ENCODE measurements at regions not wholly inside any gene's neighbourhood (a gene's known extent, or its start where the extent isn't known, plus 50 kb on each side); places are given as distances from the start of the nearest gene placed in this dataset.

- no peak for TF ChIP-seq POLR2A (IDR thresholded peaks at IDR 0.05)
- no peak for TF ChIP-seq CTCF (IDR thresholded peaks at IDR 0.05)
- no peak for TF ChIP-seq POLR2AphosphoS5 (IDR thresholded peaks at IDR 0.05)
These were observed 305.5 kb downstream of the ZSWIM6 start for GRCh38 chr5:61637566-61637965.
